ENCODE measurements at regions not wholly inside any gene's neighbourhood (a gene's known extent, or its start where the extent isn't known, plus 50 kb on each side); places are given as distances from the start of the nearest gene placed in this dataset.

- peak; percentile 39 for DNase-seq (ENCODE audit: low read depth)
- no peak overlapping the region for H3K4me3 ChIP-seq (ENCODE audit: low read depth, low read length)
- peak; percentile 21 for TF ChIP-seq CTCF (IDR thresholded peaks at IDR 0.05; ENCODE audit: insufficient read depth, low read depth, low read length)
These were observed 133.7 kb upstream of the HS3ST3A1 start for GRCh38 chr17:13735444-13735843.

- no peak for DNase-seq (ENCODE audit: low read depth)
- TF ChIP-seq CTCF (IDR thresholded peaks at IDR 0.05; ENCODE audit: insufficient read depth, low read depth, low read length) = no peak
- no peak overlapping the region for H3K4me3 ChIP-seq (ENCODE audit: low read depth, low read length)
These were observed 134.1 kb upstream of the HS3ST3A1 start for GRCh38 chr17:13735861-13736260.

- TF ChIP-seq CTCF (IDR thresholded peaks at IDR 0.05; ENCODE audit: insufficient read depth, low read depth, low read length) = no peak
- peak; percentile 82 for DNase-seq (ENCODE audit: low read depth)
These were observed 135.2 kb upstream of the HS3ST3A1 start for GRCh38 chr17:13736916-13737315.

GRCh38 chr17:13740686-13741085, 139.0 kb upstream of the HS3ST3A1 start:
- H3K4me3 ChIP-seq (ENCODE audit: low read depth, low read length) = no peak overlapping the region
- no peak for TF ChIP-seq CTCF (IDR thresholded peaks at IDR 0.05; ENCODE audit: insufficient read depth, low read depth, low read length)
- no peak for DNase-seq (ENCODE audit: low read depth)

More at GRCh38 chr17:13736916-13737315, 135.2 kb upstream of the HS3ST3A1 start:
- H3K4me3 ChIP-seq (ENCODE audit: low read depth, low read length) = no peak overlapping the region

GRCh38 chr17:13741744-13742143, 140.0 kb upstream of the HS3ST3A1 start:
- no peak for TF ChIP-seq CTCF (IDR thresholded peaks at IDR 0.05; ENCODE audit: insufficient read depth, low read depth, low read length)

GRCh38 chr17:13743906-13744305, 142.2 kb upstream of the HS3ST3A1 start:
- no peak overlapping the region for H3K4me3 ChIP-seq (ENCODE audit: low read depth, low read length)
- no peak for DNase-seq (ENCODE audit: low read depth)
- no peak for TF ChIP-seq CTCF (IDR thresholded peaks at IDR 0.05; ENCODE audit: insufficient read depth, low read depth, low read length)

More at GRCh38 chr17:13741744-13742143, 140.0 kb upstream of the HS3ST3A1 start:
- no peak overlapping the region for H3K4me3 ChIP-seq (ENCODE audit: low read depth, low read length)
- DNase-seq (ENCODE audit: low read depth) = no peak

- TF ChIP-seq CTCF (IDR thresholded peaks at IDR 0.05; ENCODE audit: insufficient read depth, low read depth, low read length) = no peak
- H3K4me3 ChIP-seq (ENCODE audit: low read depth, low read length) = no peak overlapping the region
- no peak for DNase-seq (ENCODE audit: low read depth)
These were observed 144.7 kb upstream of the HS3ST3A1 start for GRCh38 chr17:13746404-13746803.

All from fibroblast of villous mesenchyme (primary cell).